GM12874 (cell line): ENCODE measurements at regions not wholly inside any gene's neighbourhood (a gene's known extent, or its start where the extent isn't known, plus 50 kb on each side); places are given as distances from the start of the nearest gene placed in this dataset.

Source experiments
- TF ChIP-seq, protein P1 (sequence below): IDR thresholded peaks from 2 replicates; pipeline ENCODE4 v1.5.1; 2011; ENCODE audit warnings: low read depth, mild to moderate bottlenecking, control low read depth, low read length, moderate library complexity; ENCODE audit not compliant: insufficient read depth

DNA sequence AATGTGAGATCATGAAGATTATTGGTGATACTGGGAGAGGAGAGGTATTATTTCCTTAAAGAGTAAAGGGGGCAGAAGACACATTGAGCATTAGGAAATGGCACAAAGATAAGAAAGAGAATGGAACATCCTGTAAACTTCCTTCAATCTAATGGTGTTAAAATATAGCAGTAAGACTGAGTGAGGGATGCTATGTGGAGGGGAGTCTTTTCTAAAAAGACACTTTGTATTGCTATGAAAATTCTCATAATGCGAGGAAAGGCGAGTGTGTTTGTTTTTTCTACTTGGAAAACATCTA lies 405.2 kb downstream of the ARL4A start:
- TF ChIP-seq, protein P1, sequence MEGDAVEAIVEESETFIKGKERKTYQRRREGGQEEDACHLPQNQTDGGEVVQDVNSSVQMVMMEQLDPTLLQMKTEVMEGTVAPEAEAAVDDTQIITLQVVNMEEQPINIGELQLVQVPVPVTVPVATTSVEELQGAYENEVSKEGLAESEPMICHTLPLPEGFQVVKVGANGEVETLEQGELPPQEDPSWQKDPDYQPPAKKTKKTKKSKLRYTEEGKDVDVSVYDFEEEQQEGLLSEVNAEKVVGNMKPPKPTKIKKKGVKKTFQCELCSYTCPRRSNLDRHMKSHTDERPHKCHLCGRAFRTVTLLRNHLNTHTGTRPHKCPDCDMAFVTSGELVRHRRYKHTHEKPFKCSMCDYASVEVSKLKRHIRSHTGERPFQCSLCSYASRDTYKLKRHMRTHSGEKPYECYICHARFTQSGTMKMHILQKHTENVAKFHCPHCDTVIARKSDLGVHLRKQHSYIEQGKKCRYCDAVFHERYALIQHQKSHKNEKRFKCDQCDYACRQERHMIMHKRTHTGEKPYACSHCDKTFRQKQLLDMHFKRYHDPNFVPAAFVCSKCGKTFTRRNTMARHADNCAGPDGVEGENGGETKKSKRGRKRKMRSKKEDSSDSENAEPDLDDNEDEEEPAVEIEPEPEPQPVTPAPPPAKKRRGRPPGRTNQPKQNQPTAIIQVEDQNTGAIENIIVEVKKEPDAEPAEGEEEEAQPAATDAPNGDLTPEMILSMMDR: no peak

DNA sequence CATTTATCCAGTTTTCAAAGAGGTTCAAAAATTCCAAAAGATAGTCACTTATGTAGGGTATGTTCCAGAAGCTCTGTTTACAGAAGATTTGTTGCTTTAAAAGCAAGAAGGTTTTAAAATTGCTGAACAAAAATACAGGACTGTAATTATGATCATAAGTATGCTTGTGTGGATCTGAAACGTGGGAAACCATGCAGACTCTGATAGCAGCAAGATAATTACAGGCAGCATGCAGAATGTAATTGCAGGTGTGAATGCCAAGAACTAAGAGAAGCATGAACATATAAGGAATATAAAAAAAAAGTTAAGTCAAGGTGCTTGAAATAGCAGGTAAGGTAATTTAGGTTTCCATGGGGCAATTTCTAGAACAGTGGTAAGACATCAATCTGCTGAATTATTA lies 405.7 kb downstream of the ARL4A start:
- TF ChIP-seq, protein P1: no peak

DNA sequence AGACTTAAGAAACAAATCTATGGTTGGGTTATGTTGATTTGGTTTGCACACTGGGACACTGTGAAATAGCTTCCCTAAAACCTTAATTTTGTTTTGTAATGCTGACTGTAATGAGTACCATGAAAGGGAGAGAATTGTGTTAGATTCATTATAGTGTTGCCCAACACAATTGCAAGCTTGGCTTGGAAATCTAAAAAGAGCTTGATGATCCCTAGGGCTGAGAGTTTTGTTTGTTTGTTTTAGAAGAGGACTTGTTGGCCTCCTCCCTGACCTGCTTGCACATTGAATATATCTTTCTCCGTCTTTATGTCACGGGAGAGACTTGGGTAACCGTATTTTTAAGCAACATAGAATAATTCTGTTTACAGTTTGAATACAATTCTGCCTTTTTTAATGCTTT lies 410.1 kb downstream of the ARL4A start:
- TF ChIP-seq, protein P1: no peak

DNA sequence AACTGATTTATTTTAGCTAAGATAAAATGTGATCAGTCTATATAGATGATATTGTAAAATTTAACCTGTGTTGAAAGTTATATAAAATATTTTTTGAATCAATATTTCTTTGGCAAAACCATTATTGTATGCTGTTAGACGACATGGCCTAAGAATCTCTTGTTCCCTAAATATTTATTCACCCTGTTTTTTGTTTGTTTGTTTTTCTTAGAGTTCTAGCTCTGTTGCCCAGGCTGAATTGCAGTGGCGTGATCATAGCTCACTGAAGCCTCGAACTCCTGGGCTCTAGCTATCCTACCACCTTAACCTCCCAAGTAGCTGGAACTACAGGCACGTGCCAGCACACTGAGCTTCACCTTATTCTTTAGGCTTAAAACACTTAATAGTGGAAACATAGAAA lies 410.7 kb downstream of the ARL4A start:
- TF ChIP-seq, protein P1: no peak

DNA sequence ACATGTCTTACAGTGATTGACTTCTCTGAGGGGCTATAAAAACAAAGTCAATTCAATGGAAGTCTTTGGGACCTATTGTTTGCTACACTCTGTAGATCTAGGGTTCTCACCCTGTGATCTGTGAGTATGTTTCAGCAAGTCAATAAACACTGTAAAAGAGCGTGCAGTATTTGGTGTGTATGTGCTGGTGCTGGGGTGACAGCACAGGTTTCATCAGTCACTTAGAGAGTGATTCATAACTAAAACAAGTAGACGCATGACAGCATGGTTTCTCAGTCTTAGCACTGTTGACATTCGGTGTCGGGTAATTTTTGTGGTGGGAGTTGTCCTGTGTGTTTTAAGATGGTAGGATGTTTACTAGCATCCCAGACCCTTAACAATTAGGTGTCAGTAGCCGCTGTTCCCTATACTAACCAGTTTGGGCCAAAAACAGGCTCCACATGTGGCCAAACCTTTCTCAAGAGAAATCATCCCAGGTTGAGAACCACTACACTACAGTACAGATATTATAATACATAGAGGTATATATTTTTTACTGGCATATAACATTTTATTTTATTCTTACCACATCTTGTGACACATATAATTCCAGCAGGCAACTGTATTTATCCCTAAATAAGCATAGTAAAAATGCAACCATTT lies 411.8 kb downstream of the ARL4A start:
- TF ChIP-seq, protein P1: no peak

DNA sequence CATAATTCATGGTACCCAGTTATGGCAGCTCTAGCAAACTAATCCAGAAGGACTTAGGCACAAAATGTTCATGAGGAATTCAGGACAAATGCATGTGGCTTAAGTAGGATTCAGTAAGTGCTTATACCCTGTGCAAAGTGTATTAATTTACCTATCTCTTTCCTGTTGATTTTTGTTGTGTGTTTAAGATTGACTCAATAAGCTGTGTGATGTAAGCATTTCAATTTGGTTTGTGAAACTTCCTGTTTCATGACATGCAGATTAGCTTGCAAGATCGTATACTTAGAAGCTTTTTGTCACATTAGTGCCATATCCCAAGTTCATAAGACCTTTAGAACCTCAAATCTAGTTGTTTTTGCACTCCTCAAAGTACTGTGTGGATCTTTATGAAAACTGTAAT lies 416.7 kb downstream of the ARL4A start:
- TF ChIP-seq, protein P1: no peak

DNA sequence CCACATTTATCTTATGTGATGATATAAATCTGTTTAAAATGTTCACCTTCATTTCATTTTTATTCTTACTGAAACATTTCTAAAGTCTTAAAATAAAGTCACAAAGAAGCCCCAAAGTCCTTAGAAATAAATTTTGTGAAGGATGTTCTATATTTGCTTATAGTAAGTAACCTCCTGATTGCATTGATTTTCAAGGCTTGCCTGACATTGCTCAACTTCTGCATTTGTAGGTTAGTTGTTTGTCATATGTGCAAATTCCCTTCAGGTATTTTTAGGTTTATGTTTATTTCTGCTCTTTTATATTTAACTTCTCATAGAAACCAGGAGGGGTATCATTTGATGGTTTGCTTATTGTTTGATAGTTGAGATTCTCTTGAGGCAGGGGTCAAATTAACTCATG lies 417.8 kb downstream of the ARL4A start:
- TF ChIP-seq, protein P1: no peak

DNA sequence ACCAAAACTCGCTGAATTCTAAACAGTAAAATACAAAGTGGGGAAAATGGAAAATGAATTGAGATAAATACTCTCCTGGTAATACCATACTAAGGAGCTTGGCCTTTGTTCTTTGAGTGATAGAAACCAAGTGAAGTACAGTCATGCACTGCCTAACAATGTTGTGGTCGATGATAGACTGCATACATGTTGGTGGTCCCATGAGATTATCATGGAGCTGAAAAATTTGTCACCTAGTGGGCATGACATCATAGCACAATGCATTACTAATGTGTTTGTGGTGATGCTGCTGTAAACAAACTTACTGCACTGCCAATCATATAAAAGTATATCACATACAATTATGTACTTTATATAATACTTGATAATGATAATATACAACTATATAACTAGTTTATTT lies 419.1 kb downstream of the ARL4A start:
- TF ChIP-seq, protein P1: no peak
